PC-9 (cell line): ENCODE measurements at regions not wholly inside any gene's neighbourhood (a gene's known extent, or its start where the extent isn't known, plus 50 kb on each side); places are given as distances from the start of the nearest gene placed in this dataset.
"Not testable (repeated sequence)": the region's sequence is repeated elsewhere in the genome, so short reads cannot be mapped to it uniquely, and the experiment has no call there.

Experiments
- BruUV-seq: library from RNA; stranded (reverse); fragments of 400-500 nt; replicated peaks from 2 replicates; lab custom pipeline; 2021; lab: Mats Ljungman, UMichigan
- CTCF ChIA-PET: fragments of 300-600 bp; sonication (Branson Sonifier 250); formaldehyde crosslinking; loops from one replicate; lab custom pipeline; 2022; ENCODE audit warnings: antibody characterized with exemption; lab: Charles Lee
- POLR2A ChIA-PET: fragments of 300-600 bp; sonication (Branson Sonifier 250); formaldehyde crosslinking; loops from one replicate; lab custom pipeline; 2022; ENCODE audit warnings: antibody characterized with exemption; ENCODE audit not compliant: unreplicated experiment; lab: Charles Lee
- DNase-seq, 2 experiments: peaks; one replicate each; pipeline versions ENCODE4 v3.0.0 to v3.0.0-alpha.2; 2015 to 2022; ENCODE audit warnings: mixed read lengths in 1 of 2
- H2AFZ ChIP-seq: fragments of 200-600 bp; sonication (generic); 2 replicates; pipeline ENCODE4 v1.8.1; 2017; ENCODE audit warnings: antibody characterized with exemption
- H3F3A ChIP-seq: fragments of 200-600 bp; sonication (generic); 2 replicates; pipeline ENCODE4 v1.8.1; 2017; ENCODE audit warnings: antibody characterized with exemption, mild to moderate bottlenecking, low read depth; ENCODE audit not compliant: insufficient read depth
- H3K27ac ChIP-seq: fragments of 200-600 bp; sonication (generic); 2 replicates; pipeline ENCODE4 v1.6.1; 2016; ENCODE audit warnings: mixed run types
- H3K27me3 ChIP-seq: fragments of 200-600 bp; sonication (generic); 2 replicates; pipeline ENCODE4 v1.6.1; 2016; ENCODE audit warnings: low read depth, mixed run types; ENCODE audit not compliant: insufficient read depth
- H3K36me3 ChIP-seq: fragments of 200-600 bp; sonication (generic); 2 replicates; pipeline ENCODE4 v1.6.1; 2016; ENCODE audit warnings: low read depth, mixed run types
- H3K4me1 ChIP-seq: fragments of 200-600 bp; sonication (generic); replicated peaks from 2 replicates; pipeline ENCODE4 v1.6.1; 2016; ENCODE audit warnings: mixed run types; ENCODE audit not compliant: insufficient read depth
- H3K4me2 ChIP-seq: fragments of 200-600 bp; sonication (generic); 2 replicates; pipeline ENCODE4 v1.6.1; 2017; ENCODE audit warnings: mixed run types
- H3K4me3 ChIP-seq: fragments of 200-600 bp; sonication (generic); 2 replicates; pipeline ENCODE4 v1.6.1; 2016; ENCODE audit warnings: mixed run types
- H3K79me2 ChIP-seq: fragments of 200-600 bp; sonication (generic); 2 replicates; pipeline ENCODE4 v1.6.1; 2017; ENCODE audit warnings: low read depth, mixed run types
- H3K9me2 ChIP-seq: fragments of 200-600 bp; sonication (generic); 2 replicates; pipeline ENCODE4 v1.8.1; 2017; ENCODE audit warnings: mild to moderate bottlenecking; ENCODE audit not compliant: insufficient read depth
- H3K9me3 ChIP-seq: fragments of 200-600 bp; sonication (generic); 2 replicates; pipeline ENCODE4 v1.8.1; 2016; ENCODE audit warnings: low read depth; ENCODE audit not compliant: insufficient read depth
- H4K20me1 ChIP-seq: fragments of 200-600 bp; sonication (generic); 2 replicates; pipeline ENCODE4 v1.8.1; 2017; ENCODE audit not compliant: insufficient read depth
- CTCF ChIP-seq: fragments of 200-600 bp; sonication (generic); conservative IDR thresholded peaks from 2 replicates; pipeline ENCODE4 v1.6.1; 2017; ENCODE audit warnings: mixed run types, antibody characterized with exemption, mild to moderate bottlenecking, moderate library complexity
- EZH2 ChIP-seq: fragments of 200-600 bp; sonication (generic); IDR thresholded peaks from 2 replicates; pipeline ENCODE4 v1.8.0; 2017; ENCODE audit warnings: antibody characterized with exemption, low read depth
- intact Hi-C: fragments of 100-400 bp; cut with micrococcal nuclease; formaldehyde crosslinking; loops from one replicate; pipeline ENCODE4 v1.10.0; 2022; ENCODE audit not compliant: unreplicated experiment

GRCh38 chr10:22150842-22151241 lies 67.0 kb downstream of the EBLN1 start:
- no peak overlapping the region for H3K4me2 ChIP-seq
- CTCF ChIA-PET = no interaction called here

GRCh38 chr10:22148961-22149360 lies 68.9 kb downstream of the EBLN1 start:
- Histone ChIP-seq H3K4me1 (no peaks in the 10 kb centered on the region), H4K20me1 (no peaks in the 10 kb centered on the region), H3K79me2 (no peaks in the 10 kb centered on the region), H3K27me3 (no peaks in the 10 kb centered on the region), H3F3A (no peaks in the 10 kb centered on the region), H2AFZ (no peak overlapping the region), H3K9me3 (no peaks in the 10 kb centered on the region), H3K9me2 (no peaks in the 10 kb centered on the region), H3K4me3 (no peak overlapping the region), H3K27ac (no peak overlapping the region), H3K4me2 (no peak overlapping the region), H3K36me3 (no peaks in the 10 kb centered on the region)
- ChIA-PET POLR2A (no interaction called here), CTCF (interaction anchor here (0.5 kb wide), 1 partner anchor 132 kb away, joined by 4 read pairs; no protein-coding TSS in a partner anchor)
- TF ChIP-seq CTCF = no peak
- no peak for TF ChIP-seq EZH2
- BruUV-seq = no TSS peak
- intact Hi-C loops = no loop called here
- DNase-seq = no peak

More at GRCh38 chr10:22150842-22151241, 67.0 kb downstream of the EBLN1 start:
- Histone ChIP-seq H4K20me1 (no peaks in the 10 kb centered on the region), H3K4me1 (no peaks in the 10 kb centered on the region), H3K27ac (no peak overlapping the region), H3K36me3 (no peaks in the 10 kb centered on the region), H3F3A (no peaks in the 10 kb centered on the region), H3K27me3 (no peaks in the 10 kb centered on the region), H3K79me2 (no peaks in the 10 kb centered on the region), H2AFZ (no peak overlapping the region), H3K4me3 (no peak overlapping the region), H3K9me2 (no peaks in the 10 kb centered on the region), H3K9me3 (no peaks in the 10 kb centered on the region)
- DNase-seq = no peak
- POLR2A ChIA-PET = no interaction called here
- no peak for TF ChIP-seq EZH2
- no peak for TF ChIP-seq CTCF
- BruUV-seq = no TSS peak
- intact Hi-C loops = no loop called here

- H3K4me1 ChIP-seq, BruUV-seq, POLR2A ChIA-PET, H3K27me3 ChIP-seq, DNase-seq, CTCF ChIA-PET, H3K9me2 ChIP-seq, H3K4me3 ChIP-seq, H3K27ac ChIP-seq, H3K9me3 ChIP-seq, H3F3A ChIP-seq, H3K36me3 ChIP-seq, H2AFZ ChIP-seq, H3K4me2 ChIP-seq, H3K79me2 ChIP-seq, H4K20me1 ChIP-seq, intact Hi-C loops: not testable (repeated sequence)
Observed at GRCh38 chr10:22145873-22146272, 71.9 kb downstream of the EBLN1 start.

- H3K27me3 ChIP-seq = no peaks in the 10 kb centered on the region
- H3K4me3 ChIP-seq = no peak overlapping the region
- no peaks in the 10 kb centered on the region for H3K4me1 ChIP-seq
- H3K4me2 ChIP-seq = no peak overlapping the region
- H3K9me2 ChIP-seq = no peaks in the 10 kb centered on the region
- no peak overlapping the region for H2AFZ ChIP-seq
- no TSS peak for BruUV-seq
- ChIA-PET POLR2A (no interaction called here), CTCF (no interaction called here)
- DNase-seq = no peak
- no peaks in the 10 kb centered on the region for H3K9me3 ChIP-seq
- H4K20me1 ChIP-seq = no peaks in the 10 kb centered on the region
- no peaks in the 10 kb centered on the region for H3K79me2 ChIP-seq
- no peaks in the 10 kb centered on the region for H3F3A ChIP-seq
- no peaks in the 10 kb centered on the region for H3K36me3 ChIP-seq
- no peak for TF ChIP-seq EZH2
- no peak for TF ChIP-seq CTCF
- intact Hi-C loops = no loop called here
- no peak overlapping the region for H3K27ac ChIP-seq
Observed at GRCh38 chr10:22137542-22137941, 80.3 kb downstream of the EBLN1 start.
